ENCODE measurements at regions not wholly inside any gene's neighbourhood (a gene's known extent, or its start where the extent isn't known, plus 50 kb on each side); places are given as distances from the start of the nearest gene placed in this dataset.
"Not testable (repeated sequence)": the region's sequence is repeated elsewhere in the genome, so short reads cannot be mapped to it uniquely, and the experiment has no call there.

GRCh38 chr9:110130791-110131416 is 77.1 kb downstream of the C9orf152 start:
- no peaks in the 10 kb centered on the region for H3K9me3 ChIP-seq (ENCODE audit: control insufficient read depth in 4 of 4, insufficient read depth in 3 of 4, low read length in 3 of 4)
- no peak overlapping the region for H3K9ac ChIP-seq (ENCODE audit: insufficient read depth in 1 of 2, low read length in 2 of 2)
- no peak for TF ChIP-seq CTCF (IDR thresholded peaks at IDR 0.05; ENCODE audit: control extremely low read depth, extremely low read depth)
- ATAC-seq (ENCODE audit: insufficient read depth, low FRiP score) (no peak), DNase-seq (no peak)
- H3K27ac ChIP-seq (ENCODE audit: low read depth in 1 of 2, low read length in 1 of 2) = no peak overlapping the region
- no peaks in the 10 kb centered on the region for H3K27me3 ChIP-seq (ENCODE audit: control insufficient read depth in 3 of 3, insufficient read depth in 3 of 3, low read length in 2 of 3)
- H3K4me3 ChIP-seq = no peak overlapping the region
- no peaks in the 10 kb centered on the region for H3K36me3 ChIP-seq (ENCODE audit: control insufficient read depth in 4 of 4, insufficient read depth in 4 of 4, low read length in 4 of 4)
- H3K4me1 ChIP-seq (ENCODE audit: control insufficient read depth in 5 of 5, insufficient read depth in 5 of 5, low read length in 5 of 5) = peaks cover 21 to 59% (median 36%) of the 10 kb centered on the region in 5 donors
- WGBS, 2 donors = 87 to 91% methylated on average over 6 of the region's 6 CpGs

GRCh38 chr9:110131499-110131898 is 76.5 kb downstream of the C9orf152 start:
- no peak for TF ChIP-seq CTCF (IDR thresholded peaks at IDR 0.05; ENCODE audit: control extremely low read depth, extremely low read depth)
- DNase-seq (no peak), ATAC-seq (ENCODE audit: insufficient read depth, low FRiP score) (no peak)
- no peaks in the 10 kb centered on the region for H3K9me3 ChIP-seq (ENCODE audit: control insufficient read depth in 4 of 4, insufficient read depth in 3 of 4, low read length in 3 of 4)
- H3K27ac ChIP-seq (ENCODE audit: low read depth in 1 of 2, low read length in 1 of 2) = no peak overlapping the region
- WGBS, 2 donors = 76 to 90% methylated on average over 2 of the region's 2 CpGs
- no peaks in the 10 kb centered on the region for H3K27me3 ChIP-seq (ENCODE audit: control insufficient read depth in 3 of 3, insufficient read depth in 3 of 3, low read length in 2 of 3)
- no peaks in the 10 kb centered on the region for H3K36me3 ChIP-seq (ENCODE audit: control insufficient read depth in 4 of 4, insufficient read depth in 4 of 4, low read length in 4 of 4)
- H3K4me1 ChIP-seq (ENCODE audit: control insufficient read depth in 5 of 5, insufficient read depth in 5 of 5, low read length in 5 of 5) = peaks cover 23 to 58% (median 30%) of the 10 kb centered on the region in 5 donors
- H3K9ac ChIP-seq (ENCODE audit: insufficient read depth in 1 of 2, low read length in 2 of 2) = no peak overlapping the region
- no peak overlapping the region for H3K4me3 ChIP-seq

GRCh38 chr9:110132531-110132930 is 75.4 kb downstream of the C9orf152 start:
- H3K9ac ChIP-seq (ENCODE audit: insufficient read depth in 1 of 2, low read length in 2 of 2); DNase-seq; ATAC-seq (ENCODE audit: insufficient read depth, low FRiP score); H3K9me3 ChIP-seq (ENCODE audit: control insufficient read depth in 4 of 4, insufficient read depth in 3 of 4, low read length in 3 of 4); H3K4me3 ChIP-seq; H3K27me3 ChIP-seq (ENCODE audit: control insufficient read depth in 3 of 3, insufficient read depth in 3 of 3, low read length in 2 of 3); H3K36me3 ChIP-seq (ENCODE audit: control insufficient read depth in 4 of 4, insufficient read depth in 4 of 4, low read length in 4 of 4): not testable (repeated sequence)
- 81 to 90% methylated on average over 3 of the region's 3 CpGs for WGBS, 2 donors
- H3K27ac ChIP-seq (ENCODE audit: low read depth in 1 of 2, low read length in 1 of 2) = peak overlapping the region in 1 of 2 donors; percentile 20
- peaks cover 13 to 51% (median 29%) of the 10 kb centered on the region in 5 donors for H3K4me1 ChIP-seq (ENCODE audit: control insufficient read depth in 5 of 5, insufficient read depth in 5 of 5, low read length in 5 of 5)

GRCh38 chr9:110133059-110133458 is 74.9 kb downstream of the C9orf152 start:
- H3K9ac ChIP-seq (ENCODE audit: insufficient read depth in 1 of 2, low read length in 2 of 2) = no peak overlapping the region
- H3K36me3 ChIP-seq (ENCODE audit: control insufficient read depth in 4 of 4, insufficient read depth in 4 of 4, low read length in 4 of 4) = peaks cover 0 to 13% (median 4%) of the 10 kb centered on the region in 4 donors
- peaks cover 8 to 48% (median 32%) of the 10 kb centered on the region in 5 donors for H3K4me1 ChIP-seq (ENCODE audit: control insufficient read depth in 5 of 5, insufficient read depth in 5 of 5, low read length in 5 of 5)
- no peak overlapping the region for H3K4me3 ChIP-seq
- H3K27me3 ChIP-seq (ENCODE audit: control insufficient read depth in 3 of 3, insufficient read depth in 3 of 3, low read length in 2 of 3) = no peaks in the 10 kb centered on the region
- no peak for TF ChIP-seq CTCF (IDR thresholded peaks at IDR 0.05; ENCODE audit: control extremely low read depth, extremely low read depth)
- no peak for DNase-seq
- ATAC-seq (ENCODE audit: insufficient read depth, low FRiP score) = no peak
- H3K27ac ChIP-seq (ENCODE audit: low read depth in 1 of 2, low read length in 1 of 2) = no peak overlapping the region
- no peaks in the 10 kb centered on the region for H3K9me3 ChIP-seq (ENCODE audit: control insufficient read depth in 4 of 4, insufficient read depth in 3 of 4, low read length in 3 of 4)
- 49 to 65% methylated on average over 3 of the region's 3 CpGs for WGBS, 2 donors

Measured in lung (tissue), 11 donors.